ENCODE measurements at regions not wholly inside any gene's neighbourhood (a gene's known extent, or its start where the extent isn't known, plus 50 kb on each side); places are given as distances from the start of the nearest gene placed in this dataset.
A peak's percentile ranks its signal among the peaks of the same experiment; 100 is the strongest.

DNA sequence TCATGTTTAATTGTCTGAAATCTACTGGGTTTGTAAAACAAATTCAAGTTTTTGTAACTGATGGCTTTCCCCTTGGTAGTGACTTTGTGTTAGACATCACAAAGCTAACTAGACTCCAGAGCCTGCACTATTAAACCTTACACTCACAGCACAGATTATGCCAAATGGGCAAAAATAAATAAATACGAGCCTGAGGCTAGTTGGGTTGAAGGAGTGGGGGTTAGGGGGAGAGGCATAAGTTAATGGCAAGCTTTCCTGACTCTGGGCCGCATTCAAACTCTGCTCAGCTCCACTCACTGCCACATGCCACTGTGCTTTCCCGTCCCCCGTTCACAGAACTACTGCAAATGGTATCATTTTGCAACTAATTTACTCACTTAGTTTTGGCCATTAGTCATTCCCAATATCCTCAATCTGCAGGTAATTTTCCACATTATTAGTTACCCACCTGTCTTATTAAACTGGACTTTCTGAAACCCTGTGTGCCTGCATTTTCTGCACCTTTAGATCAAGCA lies 1079.9 kb upstream of the PIK3C3 start:
- TF ChIP-seq, protein P1, sequence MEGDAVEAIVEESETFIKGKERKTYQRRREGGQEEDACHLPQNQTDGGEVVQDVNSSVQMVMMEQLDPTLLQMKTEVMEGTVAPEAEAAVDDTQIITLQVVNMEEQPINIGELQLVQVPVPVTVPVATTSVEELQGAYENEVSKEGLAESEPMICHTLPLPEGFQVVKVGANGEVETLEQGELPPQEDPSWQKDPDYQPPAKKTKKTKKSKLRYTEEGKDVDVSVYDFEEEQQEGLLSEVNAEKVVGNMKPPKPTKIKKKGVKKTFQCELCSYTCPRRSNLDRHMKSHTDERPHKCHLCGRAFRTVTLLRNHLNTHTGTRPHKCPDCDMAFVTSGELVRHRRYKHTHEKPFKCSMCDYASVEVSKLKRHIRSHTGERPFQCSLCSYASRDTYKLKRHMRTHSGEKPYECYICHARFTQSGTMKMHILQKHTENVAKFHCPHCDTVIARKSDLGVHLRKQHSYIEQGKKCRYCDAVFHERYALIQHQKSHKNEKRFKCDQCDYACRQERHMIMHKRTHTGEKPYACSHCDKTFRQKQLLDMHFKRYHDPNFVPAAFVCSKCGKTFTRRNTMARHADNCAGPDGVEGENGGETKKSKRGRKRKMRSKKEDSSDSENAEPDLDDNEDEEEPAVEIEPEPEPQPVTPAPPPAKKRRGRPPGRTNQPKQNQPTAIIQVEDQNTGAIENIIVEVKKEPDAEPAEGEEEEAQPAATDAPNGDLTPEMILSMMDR (conservative IDR thresholded peaks at IDR 0.05; ENCODE audit: low read depth in 2 of 2): no peak
- TF ChIP-seq EZH2 (IDR thresholded peaks at IDR 0.05; ENCODE audit: low read depth, unreplicated experiment) (no peak), NANOG (IDR thresholded peaks at IDR 0.05; ENCODE audit: borderline replicate concordance) (no peak), STAT1 (IDR thresholded peaks at IDR 0.05; ENCODE audit: unreplicated experiment) (no peak), CREB1 (CRISPR knock-in tag; IDR thresholded peaks at IDR 0.05; ENCODE audit: low read depth) (no peak), ZNF114 (CRISPR knock-in tag; IDR thresholded peaks at IDR 0.05) (no peak), ZNF331 (CRISPR knock-in tag; IDR thresholded peaks at IDR 0.05; ENCODE audit: low read depth) (no peak), POLR2AphosphoS5 (IDR thresholded peaks at IDR 0.05; ENCODE audit: low read depth) (no peak), JUNB (IDR thresholded peaks at IDR 0.05; ENCODE audit: unreplicated experiment) (no peak), EZH2phosphoT487 (IDR thresholded peaks at IDR 0.05; ENCODE audit: unreplicated experiment) (no peak)
- TF ChIP-seq, protein P2, sequence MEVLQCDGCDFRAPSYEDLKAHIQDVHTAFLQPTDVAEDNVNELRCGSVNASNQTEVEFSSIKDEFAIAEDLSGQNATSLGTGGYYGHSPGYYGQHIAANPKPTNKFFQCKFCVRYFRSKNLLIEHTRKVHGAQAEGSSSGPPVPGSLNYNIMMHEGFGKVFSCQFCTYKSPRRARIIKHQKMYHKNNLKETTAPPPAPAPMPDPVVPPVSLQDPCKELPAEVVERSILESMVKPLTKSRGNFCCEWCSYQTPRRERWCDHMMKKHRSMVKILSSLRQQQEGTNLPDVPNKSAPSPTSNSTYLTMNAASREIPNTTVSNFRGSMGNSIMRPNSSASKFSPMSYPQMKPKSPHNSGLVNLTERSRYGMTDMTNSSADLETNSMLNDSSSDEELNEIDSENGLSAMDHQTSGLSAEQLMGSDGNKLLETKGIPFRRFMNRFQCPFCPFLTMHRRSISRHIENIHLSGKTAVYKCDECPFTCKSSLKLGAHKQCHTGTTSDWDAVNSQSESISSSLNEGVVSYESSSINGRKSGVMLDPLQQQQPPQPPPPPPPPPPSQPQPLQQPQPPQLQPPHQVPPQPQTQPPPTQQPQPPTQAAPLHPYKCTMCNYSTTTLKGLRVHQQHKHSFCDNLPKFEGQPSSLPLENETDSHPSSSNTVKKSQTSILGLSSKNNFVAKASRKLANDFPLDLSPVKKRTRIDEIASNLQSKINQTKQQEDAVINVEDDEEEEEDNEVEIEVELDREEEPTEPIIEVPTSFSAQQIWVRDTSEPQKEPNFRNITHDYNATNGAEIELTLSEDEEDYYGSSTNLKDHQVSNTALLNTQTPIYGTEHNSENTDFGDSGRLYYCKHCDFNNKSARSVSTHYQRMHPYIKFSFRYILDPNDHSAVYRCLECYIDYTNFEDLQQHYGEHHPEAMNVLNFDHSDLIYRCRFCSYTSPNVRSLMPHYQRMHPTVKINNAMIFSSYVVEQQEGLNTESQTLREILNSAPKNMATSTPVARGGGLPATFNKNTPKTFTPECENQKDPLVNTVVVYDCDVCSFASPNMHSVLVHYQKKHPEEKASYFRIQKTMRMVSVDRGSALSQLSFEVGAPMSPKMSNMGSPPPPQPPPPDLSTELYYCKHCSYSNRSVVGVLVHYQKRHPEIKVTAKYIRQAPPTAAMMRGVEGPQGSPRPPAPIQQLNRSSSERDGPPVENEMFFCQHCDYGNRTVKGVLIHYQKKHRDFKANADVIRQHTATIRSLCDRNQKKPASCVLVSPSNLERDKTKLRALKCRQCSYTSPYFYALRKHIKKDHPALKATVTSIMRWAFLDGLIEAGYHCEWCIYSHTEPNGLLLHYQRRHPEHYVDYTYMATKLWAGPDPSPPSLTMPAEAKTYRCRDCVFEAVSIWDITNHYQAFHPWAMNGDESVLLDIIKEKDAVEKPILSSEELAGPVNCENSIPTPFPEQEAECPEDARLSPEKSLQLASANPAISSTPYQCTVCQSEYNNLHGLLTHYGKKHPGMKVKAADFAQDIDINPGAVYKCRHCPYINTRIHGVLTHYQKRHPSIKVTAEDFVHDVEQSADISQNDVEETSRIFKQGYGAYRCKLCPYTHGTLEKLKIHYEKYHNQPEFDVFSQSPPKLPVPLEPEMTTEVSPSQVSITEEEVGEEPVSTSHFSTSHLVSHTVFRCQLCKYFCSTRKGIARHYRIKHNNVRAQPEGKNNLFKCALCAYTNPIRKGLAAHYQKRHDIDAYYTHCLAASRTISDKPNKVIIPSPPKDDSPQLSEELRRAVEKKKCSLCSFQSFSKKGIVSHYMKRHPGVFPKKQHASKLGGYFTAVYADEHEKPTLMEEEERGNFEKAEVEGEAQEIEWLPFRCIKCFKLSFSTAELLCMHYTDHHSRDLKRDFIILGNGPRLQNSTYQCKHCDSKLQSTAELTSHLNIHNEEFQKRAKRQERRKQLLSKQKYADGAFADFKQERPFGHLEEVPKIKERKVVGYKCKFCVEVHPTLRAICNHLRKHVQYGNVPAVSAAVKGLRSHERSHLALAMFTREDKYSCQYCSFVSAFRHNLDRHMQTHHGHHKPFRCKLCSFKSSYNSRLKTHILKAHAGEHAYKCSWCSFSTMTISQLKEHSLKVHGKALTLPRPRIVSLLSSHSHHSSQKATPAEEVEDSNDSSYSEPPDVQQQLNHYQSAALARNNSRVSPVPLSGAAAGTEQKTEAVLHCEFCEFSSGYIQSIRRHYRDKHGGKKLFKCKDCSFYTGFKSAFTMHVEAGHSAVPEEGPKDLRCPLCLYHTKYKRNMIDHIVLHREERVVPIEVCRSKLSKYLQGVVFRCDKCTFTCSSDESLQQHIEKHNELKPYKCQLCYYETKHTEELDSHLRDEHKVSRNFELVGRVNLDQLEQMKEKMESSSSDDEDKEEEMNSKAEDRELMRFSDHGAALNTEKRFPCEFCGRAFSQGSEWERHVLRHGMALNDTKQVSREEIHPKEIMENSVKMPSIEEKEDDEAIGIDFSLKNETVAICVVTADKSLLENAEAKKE (CRISPR knock-in tag; IDR thresholded peaks at IDR 0.05): no peak
- TF ChIP-seq, protein P3, sequence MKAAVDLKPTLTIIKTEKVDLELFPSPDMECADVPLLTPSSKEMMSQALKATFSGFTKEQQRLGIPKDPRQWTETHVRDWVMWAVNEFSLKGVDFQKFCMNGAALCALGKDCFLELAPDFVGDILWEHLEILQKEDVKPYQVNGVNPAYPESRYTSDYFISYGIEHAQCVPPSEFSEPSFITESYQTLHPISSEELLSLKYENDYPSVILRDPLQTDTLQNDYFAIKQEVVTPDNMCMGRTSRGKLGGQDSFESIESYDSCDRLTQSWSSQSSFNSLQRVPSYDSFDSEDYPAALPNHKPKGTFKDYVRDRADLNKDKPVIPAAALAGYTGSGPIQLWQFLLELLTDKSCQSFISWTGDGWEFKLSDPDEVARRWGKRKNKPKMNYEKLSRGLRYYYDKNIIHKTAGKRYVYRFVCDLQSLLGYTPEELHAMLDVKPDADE (IDR thresholded peaks at IDR 0.05): no peak
- TF ChIP-seq, protein P4, sequence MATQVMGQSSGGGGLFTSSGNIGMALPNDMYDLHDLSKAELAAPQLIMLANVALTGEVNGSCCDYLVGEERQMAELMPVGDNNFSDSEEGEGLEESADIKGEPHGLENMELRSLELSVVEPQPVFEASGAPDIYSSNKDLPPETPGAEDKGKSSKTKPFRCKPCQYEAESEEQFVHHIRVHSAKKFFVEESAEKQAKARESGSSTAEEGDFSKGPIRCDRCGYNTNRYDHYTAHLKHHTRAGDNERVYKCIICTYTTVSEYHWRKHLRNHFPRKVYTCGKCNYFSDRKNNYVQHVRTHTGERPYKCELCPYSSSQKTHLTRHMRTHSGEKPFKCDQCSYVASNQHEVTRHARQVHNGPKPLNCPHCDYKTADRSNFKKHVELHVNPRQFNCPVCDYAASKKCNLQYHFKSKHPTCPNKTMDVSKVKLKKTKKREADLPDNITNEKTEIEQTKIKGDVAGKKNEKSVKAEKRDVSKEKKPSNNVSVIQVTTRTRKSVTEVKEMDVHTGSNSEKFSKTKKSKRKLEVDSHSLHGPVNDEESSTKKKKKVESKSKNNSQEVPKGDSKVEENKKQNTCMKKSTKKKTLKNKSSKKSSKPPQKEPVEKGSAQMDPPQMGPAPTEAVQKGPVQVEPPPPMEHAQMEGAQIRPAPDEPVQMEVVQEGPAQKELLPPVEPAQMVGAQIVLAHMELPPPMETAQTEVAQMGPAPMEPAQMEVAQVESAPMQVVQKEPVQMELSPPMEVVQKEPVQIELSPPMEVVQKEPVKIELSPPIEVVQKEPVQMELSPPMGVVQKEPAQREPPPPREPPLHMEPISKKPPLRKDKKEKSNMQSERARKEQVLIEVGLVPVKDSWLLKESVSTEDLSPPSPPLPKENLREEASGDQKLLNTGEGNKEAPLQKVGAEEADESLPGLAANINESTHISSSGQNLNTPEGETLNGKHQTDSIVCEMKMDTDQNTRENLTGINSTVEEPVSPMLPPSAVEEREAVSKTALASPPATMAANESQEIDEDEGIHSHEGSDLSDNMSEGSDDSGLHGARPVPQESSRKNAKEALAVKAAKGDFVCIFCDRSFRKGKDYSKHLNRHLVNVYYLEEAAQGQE (IDR thresholded peaks at IDR 0.05; ENCODE audit: unreplicated experiment): no peak
- Histone ChIP-seq H2AFZ (peak overlapping the region; percentile 21; the same call in 1 of the 2 replicates), H3K4me2 (no peak overlapping the region), H3K79me2 (replicated peaks; ENCODE audit: insufficient read depth) (no peaks in the 10 kb centered on the region), H3K9me2 (ENCODE audit: insufficient read depth) (peaks cover 6% of the 10 kb centered on the region; the same call in 1 of the 2 replicates), H4K20me1 (replicated peaks; ENCODE audit: insufficient read depth) (no peaks in the 10 kb centered on the region), H3K27ac (ENCODE audit: low read depth) (no peak overlapping the region), H3K36me3 (ENCODE audit: insufficient read depth) (no peaks in the 10 kb centered on the region), H3K27me3 (ENCODE audit: insufficient read depth) (no peaks in the 10 kb centered on the region), H3F3A (replicated peaks; ENCODE audit: low read depth) (no peaks in the 10 kb centered on the region), H3K4me1 (ENCODE audit: insufficient read depth) (peaks cover 31% of the 10 kb centered on the region), H3K4me3 (no peak overlapping the region)
- no peaks in the 10 kb centered on the region for H3K36me3 Mint-ChIP-seq (ENCODE audit: low read depth)
- no peaks in the 10 kb centered on the region for H3K9me3 Mint-ChIP-seq
- H3K27ac Mint-ChIP-seq: no peak overlapping the region; the same call in 1 of the 2 replicates
- H3K4me1 Mint-ChIP-seq: peaks cover 34% of the 10 kb centered on the region
- peak; percentile 25; the same call in 1 of the 3 replicates for ATAC-seq
- H3K4me3 Mint-ChIP-seq: no peak overlapping the region
- DNase-seq (ENCODE audit: low spot score): no peak
- H3K27me3 Mint-ChIP-seq (ENCODE audit: insufficient read depth, low read depth, poor library complexity): no peaks in the 10 kb centered on the region

Measured in GM23338 (cell line).